Ecto neural progenitor cell (in vitro differentiated cells): ENCODE measurements at regions not wholly inside any gene's neighbourhood (a gene's known extent, or its start where the extent isn't known, plus 50 kb on each side); places are given as distances from the start of the nearest gene placed in this dataset.

Experiments used
- DNase-seq: peaks from one replicate; pipeline ENCODE4 v3.0.0-alpha.2; 2018; ENCODE audit warnings: low spot score

DNA sequence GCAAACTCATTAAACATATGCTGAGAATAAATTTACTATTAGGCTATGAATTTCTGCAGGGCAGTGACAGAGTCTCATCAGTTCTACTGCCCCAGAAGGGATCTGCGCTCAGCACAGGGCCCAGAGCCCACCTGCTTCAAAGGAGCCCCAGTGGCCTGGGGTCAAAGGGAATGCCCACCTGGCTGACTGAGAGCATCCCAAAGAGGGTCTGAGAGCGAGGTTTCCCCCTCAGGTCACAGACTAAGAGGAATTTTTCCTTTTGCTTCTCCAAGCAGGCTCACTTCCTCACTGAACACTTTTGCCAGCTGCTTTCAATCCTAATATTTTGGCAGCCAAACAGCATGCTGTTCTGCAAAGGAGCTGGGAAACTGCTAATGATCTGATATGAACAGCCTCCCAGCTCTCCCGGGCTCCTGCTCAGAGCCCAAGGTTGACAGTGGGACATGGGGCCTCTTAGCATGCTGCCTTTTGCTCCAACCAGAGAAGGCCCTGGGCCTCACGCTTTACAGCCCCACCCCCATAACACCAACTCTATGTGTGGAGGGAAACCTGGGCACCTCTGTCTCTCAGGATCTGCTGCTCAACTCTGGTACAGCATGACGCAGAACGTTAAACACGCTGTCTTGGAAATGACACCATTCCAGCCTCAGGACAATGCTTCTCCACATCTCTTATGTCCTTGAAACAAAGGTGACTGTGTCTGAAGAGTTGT, 70.7 kb upstream of the SYT6 start:
- DNase-seq, result no peak

DNA sequence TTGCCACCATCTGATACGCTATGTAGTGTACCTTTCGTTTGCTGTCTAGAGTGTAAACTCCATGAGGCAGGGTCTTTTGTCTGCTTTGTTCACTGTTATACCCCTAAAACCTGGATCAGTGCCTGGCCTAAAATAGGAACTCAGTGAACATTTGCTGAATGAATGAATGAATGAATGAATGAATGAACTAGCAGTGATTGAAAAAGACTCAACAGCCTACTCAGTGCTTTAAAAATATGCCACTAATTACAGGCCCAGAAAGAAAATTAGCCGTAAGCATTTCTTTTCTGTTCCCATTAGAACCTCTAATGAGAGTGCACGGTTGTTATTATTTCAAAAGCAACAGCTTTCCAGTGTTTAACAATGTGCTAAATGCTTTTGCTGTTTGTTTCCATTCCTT, 69.3 kb upstream of the SYT6 start:
- no peak for DNase-seq

DNA sequence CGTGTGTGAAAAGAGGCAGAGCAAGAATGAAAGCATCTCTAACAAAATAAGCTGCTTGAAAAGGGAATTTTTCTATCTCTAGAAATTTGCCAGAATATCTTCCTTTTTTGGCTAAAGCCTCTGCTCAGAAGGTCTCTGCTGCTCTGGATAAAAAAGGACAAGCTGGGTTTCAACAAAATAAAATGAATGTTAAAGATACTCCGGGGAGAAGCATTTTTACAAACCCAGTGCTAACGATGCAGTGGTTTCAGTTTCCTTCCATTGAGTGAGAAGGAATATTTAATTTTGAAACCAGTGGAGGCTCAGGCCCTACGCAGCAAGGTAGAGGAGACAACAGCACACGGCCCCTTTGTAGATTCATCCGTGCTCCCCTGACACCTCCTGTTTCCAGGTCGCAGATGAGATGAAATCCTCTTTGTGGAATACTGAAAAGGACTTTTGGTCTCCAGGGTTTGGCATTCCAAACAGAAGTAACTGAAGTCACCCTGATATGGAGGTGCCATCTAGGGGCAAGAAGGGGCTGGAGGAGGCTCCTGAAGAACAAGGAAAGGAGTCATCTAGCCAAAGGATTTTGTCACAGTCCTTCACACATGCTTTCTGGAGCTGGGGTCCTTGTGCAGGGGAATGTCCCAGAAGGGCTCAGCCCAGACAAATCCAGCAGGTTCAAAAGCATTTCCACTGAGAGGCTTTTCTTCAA, 65.7 kb upstream of the SYT6 start:
- DNase-seq, result no peak

DNA sequence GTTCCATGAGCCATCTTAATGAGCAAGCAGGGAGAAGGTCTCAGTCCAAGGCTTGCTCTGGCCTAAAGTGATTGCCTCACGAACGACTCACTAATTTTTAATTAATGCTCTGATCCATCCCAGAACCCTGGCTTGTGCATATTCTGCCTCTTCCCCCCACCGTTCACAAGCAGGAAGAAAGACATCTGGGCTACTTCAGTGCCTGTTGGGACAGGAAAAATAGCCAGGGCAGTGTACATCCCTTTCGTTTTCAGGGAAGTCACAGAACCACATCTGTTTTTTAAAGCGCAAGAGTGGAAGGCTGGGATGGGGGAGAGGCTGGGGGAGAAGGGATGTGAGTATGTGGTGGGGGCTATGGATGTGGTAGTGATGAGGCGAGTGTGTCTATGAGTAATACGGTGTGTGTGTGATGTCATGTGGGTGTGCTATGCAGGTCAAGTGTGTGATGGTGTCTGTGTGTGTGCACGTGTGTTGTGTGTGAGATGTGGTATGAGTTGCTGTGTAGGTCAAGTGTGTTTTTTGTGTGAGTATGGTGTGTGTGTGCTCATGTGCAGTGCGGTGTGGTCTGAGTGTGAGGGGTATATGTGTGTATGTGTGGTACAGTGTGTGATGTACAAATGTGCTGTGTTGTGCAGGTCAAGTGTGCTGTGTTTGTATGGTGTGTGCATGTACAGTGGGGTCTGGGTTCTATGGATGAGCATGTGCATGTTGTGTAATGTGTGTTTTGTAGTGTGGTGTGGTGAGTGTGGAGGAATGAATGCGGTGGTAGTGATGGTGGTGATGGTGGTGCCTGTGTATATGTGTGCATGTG, 64.9 kb upstream of the SYT6 start:
- DNase-seq, result no peak

DNA sequence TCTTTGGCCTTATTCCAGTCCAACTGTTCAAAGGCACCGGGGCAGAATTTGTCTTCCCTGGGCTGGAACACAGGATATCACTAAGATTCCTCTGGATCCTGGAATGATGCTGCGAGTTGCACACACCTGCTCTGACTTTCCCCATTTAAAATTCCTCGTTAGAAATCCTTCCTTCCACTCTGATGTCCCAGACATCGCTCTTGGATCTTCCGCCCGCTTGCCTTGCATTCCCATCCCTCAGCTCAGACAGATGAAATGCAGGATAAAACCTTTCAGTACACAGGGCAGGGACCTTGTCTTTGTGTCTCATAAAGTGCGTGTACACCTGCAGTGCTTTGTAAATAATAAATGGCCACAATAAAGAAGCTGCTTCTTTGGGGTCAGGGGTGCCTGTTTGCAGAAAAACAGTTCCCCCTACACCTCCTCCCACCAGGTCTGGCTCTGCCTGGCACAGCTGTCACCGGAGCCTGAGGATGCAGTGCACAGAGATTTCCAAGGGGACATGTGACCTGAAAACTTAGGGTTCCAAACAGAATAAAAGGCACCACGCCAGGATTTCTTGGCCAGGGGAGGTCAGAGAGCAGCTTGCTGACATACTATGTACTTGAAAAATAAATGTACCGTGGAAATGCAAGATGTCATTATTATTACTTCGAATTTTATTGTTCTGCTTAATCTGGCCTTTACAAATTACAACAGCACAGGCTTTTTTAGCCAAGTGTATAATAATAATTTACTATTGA, 62.9 kb upstream of the SYT6 start:
- no peak for DNase-seq

- no peak for DNase-seq
These were observed 61.8 kb upstream of the SYT6 start for GRCh38 chr1:114215436-114215835.

DNA sequence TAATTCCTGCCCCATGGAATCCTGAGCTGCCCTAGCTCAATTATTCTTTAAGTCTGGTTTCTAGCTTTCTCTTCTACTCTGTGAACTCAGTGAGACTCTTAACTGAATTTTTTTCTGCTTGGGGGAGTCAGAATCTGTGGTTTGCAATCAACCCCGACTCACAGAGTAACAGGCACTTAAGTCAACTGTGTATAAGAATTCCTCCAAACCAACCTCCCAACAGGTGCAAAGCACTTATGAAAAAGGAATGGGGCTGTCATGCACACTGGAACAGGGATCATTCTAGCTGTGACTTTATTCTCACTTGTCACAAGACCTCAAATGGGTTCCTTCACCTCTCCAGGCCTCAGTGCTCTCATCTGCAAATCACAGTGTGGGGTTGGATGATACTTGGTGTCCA, 60.3 kb upstream of the SYT6 start:
- no peak for DNase-seq

GRCh38 chr1:114209971-114210370, 56.3 kb upstream of the SYT6 start:
- no peak for DNase-seq

- DNase-seq, result no peak
These were observed 55.0 kb upstream of the SYT6 start for GRCh38 chr1:114208714-114209113.

- no peak for DNase-seq
These were observed 54.4 kb upstream of the SYT6 start for GRCh38 chr1:114208106-114208505.

DNA sequence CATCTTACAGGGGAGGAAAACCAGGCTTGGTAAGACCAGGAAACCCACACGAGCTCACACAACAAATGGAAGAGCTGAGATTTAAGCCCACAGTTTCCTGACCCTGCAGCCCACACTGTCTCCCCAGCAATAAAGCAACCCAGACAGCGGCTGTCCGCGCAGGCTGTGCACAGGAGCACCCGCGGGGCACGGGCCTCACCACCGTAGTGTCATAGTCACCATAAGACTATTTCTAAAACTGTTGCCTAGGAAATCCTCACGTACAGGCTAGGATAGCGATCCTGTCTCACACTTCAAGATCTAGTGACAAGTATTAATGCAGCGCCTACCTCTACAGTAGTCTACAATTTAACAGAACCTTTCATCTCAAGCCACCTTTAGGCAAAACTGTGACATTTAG, 54.0 kb upstream of the SYT6 start:
- DNase-seq, result no peak

DNA sequence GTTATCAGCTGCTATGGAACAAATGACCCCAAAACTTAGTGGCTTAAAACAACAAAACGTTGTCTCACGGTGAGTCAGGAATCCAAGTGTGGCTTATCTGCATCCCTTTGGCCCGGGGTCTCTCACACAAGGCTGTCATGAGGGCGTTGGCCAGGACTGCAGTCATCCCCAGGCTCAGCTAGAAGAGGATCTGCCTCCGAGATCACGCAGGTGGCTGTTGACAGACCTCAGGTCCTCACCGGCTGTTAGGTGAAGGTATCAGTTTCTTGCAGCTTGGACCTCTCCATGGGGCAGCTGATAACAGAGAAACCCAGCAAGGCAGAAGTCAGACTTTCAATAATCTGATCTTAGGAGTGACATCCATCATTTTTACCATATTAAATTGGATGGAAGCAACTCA, 52.7 kb upstream of the SYT6 start:
- no peak for DNase-seq

- DNase-seq, result no peak
These were observed 50.0 kb upstream of the SYT6 start for GRCh38 chr1:114203595-114204128.
